ENCODE measurements at regions not wholly inside any gene's neighbourhood (a gene's known extent, or its start where the extent isn't known, plus 50 kb on each side); places are given as distances from the start of the nearest gene placed in this dataset.

DNA sequence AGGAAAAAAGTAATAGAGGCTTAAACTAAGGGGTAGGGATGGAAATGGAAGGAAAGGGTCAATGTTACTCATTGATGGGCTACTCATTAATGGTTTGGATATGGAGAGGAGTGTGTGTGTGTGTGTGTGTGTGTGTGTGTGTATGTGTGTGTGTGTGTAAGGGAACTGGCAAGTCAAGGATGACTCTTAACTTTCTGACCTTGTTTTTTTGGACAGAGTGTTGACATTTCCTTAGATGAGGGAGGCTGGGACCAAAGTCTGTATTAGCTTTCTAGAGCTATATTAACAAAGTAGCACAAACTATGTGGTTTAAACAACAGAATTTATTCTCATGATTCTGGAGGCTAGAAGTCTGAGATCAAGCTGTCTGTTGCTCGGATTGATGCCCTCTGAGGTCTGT is 202.7 kb downstream of the GBA3 start:
- DNase-seq: no peak
- 83 to 84% methylated on average over 1 of the region's 1 CpG for WGBS, 2 donors
- TF ChIP-seq, protein P1, sequence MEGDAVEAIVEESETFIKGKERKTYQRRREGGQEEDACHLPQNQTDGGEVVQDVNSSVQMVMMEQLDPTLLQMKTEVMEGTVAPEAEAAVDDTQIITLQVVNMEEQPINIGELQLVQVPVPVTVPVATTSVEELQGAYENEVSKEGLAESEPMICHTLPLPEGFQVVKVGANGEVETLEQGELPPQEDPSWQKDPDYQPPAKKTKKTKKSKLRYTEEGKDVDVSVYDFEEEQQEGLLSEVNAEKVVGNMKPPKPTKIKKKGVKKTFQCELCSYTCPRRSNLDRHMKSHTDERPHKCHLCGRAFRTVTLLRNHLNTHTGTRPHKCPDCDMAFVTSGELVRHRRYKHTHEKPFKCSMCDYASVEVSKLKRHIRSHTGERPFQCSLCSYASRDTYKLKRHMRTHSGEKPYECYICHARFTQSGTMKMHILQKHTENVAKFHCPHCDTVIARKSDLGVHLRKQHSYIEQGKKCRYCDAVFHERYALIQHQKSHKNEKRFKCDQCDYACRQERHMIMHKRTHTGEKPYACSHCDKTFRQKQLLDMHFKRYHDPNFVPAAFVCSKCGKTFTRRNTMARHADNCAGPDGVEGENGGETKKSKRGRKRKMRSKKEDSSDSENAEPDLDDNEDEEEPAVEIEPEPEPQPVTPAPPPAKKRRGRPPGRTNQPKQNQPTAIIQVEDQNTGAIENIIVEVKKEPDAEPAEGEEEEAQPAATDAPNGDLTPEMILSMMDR (IDR thresholded peaks at IDR 0.05): no peak
- TF ChIP-seq EP300 (IDR thresholded peaks at IDR 0.05) (no peak), POLR2AphosphoS5 (IDR thresholded peaks at IDR 0.05) (no peak), POLR2A (IDR thresholded peaks at IDR 0.05) (no peak)
- no peaks in the 10 kb centered on the region for H3K9me3 ChIP-seq
- intact Hi-C loops (cut with DNase I): no loop called here
- no peaks in the 10 kb centered on the region for H3K36me3 ChIP-seq
- no peak overlapping the region for H3K27ac ChIP-seq
- no peak overlapping the region for H3K4me3 ChIP-seq
- H3K27me3 ChIP-seq: no peaks in the 10 kb centered on the region
- H3K4me1 ChIP-seq: no peaks in the 10 kb centered on the region

DNA sequence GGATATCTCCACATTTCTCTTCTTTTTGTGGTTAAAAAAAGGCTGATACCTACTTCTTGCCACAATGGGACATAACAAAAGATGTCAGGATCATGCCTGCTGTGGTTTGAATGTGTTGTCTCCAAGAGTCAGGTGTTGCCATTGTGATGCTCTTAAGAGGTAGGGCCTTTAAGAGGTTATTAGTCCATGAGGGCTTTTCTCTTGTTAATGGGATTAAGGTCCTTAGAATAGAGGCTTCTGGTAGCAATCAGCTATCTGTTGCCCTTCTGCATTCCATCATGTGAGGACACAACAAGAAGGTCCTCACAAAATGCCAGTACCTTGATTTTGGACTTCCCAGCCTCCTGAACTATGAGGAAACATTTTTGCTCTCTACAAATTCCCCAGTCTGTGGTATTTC is 191.4 kb downstream of the GBA3 start:
- TF ChIP-seq POLR2A (IDR thresholded peaks at IDR 0.05) (no peak), POLR2AphosphoS5 (IDR thresholded peaks at IDR 0.05) (no peak), EP300 (IDR thresholded peaks at IDR 0.05) (no peak)
- TF ChIP-seq, protein P1 (IDR thresholded peaks at IDR 0.05): no peak
- no peaks in the 10 kb centered on the region for H3K27me3 ChIP-seq
- H3K36me3 ChIP-seq: no peaks in the 10 kb centered on the region
- H3K27ac ChIP-seq: no peak overlapping the region
- no peaks in the 10 kb centered on the region for H3K9me3 ChIP-seq
- DNase-seq: no peak
- no peak overlapping the region for H3K4me3 ChIP-seq
- intact Hi-C loops (cut with DNase I): no loop called here
- no peaks in the 10 kb centered on the region for H3K4me1 ChIP-seq

DNA sequence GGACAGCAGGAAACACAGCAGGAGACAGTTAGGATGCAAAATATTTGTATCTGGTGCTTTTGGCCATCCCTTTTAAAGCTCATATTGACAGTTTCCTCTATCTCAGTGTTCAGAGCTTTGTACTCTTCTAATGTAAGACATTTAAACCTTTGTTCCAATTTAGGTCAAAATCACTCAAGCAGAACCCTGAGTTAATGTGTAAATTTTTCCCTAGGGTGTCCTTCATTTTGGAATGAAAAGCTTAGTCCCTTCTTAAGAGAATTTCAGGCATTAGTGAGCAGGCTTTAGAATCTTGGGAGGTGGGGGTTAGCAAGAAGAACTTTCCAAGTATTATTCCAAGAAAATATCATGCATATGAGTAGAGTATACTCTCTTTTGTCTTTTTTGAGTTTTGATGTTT is 188.7 kb downstream of the GBA3 start:
- DNase-seq: no peak
- H3K4me1 ChIP-seq: no peaks in the 10 kb centered on the region
- H3K9me3 ChIP-seq: peaks cover 0 to 3% (median 0%) of the 10 kb centered on the region in 4 donors
- H3K36me3 ChIP-seq: no peaks in the 10 kb centered on the region
- no peaks in the 10 kb centered on the region for H3K27me3 ChIP-seq
- intact Hi-C loops (cut with DNase I): no loop called here
- TF ChIP-seq POLR2AphosphoS5 (IDR thresholded peaks at IDR 0.05): no peak
- TF ChIP-seq EP300 (IDR thresholded peaks at IDR 0.05): no peak
- H3K27ac ChIP-seq: no peak overlapping the region
- H3K4me3 ChIP-seq: no peak overlapping the region

DNA sequence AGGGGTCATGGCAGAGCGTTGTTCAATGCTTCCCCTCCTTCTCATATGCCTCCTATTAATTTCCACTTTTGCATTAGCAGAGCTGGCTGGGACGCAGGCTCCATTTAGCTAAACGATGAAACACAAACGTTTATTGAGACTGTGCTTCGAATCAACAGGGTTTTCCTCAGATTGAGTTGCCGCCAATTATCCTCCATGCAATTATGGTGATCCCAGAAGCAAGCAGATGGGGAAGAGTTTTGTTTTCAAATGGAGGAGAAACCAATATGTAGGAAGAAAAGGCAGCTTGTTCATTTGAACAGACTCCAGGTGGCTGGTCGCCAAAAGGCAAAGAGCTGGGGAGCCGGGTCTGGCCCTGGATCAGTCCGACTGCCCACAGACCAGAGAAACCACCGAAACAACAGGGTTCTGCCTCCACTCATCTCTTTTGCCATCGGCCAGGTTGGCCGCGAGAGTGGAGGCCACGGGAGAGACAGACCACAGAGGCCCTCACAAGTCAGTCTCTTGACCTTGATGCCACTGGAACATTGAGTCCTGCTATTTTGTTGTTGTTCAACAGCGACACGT is 184.8 kb downstream of the GBA3 start:
- Histone ChIP-seq H3K4me3 (no peak overlapping the region), H3K4me1 (no peaks in the 10 kb centered on the region), H3K27me3 (no peaks in the 10 kb centered on the region), H3K27ac (no peak overlapping the region), H3K9me3 (peaks cover 0 to 3% (median 0%) of the 10 kb centered on the region in 4 donors), H3K36me3 (no peaks in the 10 kb centered on the region)
- intact Hi-C loops (cut with DNase I): no loop called here
- WGBS, 2 donors: 89 to 91% methylated on average over 16 of the region's 16 CpGs
- TF ChIP-seq EP300 (IDR thresholded peaks at IDR 0.05): no peak
- TF ChIP-seq POLR2AphosphoS5 (IDR thresholded peaks at IDR 0.05): no peak
- TF ChIP-seq POLR2A (IDR thresholded peaks at IDR 0.05): no peak
- TF ChIP-seq, protein P1 (IDR thresholded peaks at IDR 0.05): no peak
- no peak for DNase-seq

DNA sequence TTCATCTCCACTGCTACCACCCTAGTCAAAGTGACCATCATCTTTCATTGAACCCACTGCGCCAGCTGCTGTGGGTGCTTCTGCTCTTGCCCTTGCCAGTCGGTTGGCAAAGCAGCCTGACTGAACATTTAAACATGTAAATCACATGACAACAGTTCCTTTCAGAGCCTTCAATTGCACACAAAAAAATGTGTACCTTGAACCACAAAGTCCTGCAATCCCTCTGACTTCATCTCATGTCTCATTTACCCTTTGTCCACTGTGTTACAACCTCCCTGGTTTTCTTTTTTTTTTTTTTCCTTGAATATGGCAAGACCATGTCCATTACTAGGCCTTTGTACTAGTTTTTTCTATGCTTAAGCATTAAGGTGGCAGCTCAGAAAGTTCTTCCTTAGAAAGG is 183.5 kb downstream of the GBA3 start:
- no peaks in the 10 kb centered on the region for H3K27me3 ChIP-seq
- H3K9me3 ChIP-seq: peaks cover 0 to 3% (median 0%) of the 10 kb centered on the region in 4 donors
- no peak for TF ChIP-seq POLR2A (IDR thresholded peaks at IDR 0.05)
- TF ChIP-seq, protein P1 (IDR thresholded peaks at IDR 0.05): no peak
- TF ChIP-seq POLR2AphosphoS5 (IDR thresholded peaks at IDR 0.05): no peak
- TF ChIP-seq EP300 (IDR thresholded peaks at IDR 0.05): no peak
- no peak overlapping the region for H3K4me3 ChIP-seq
- DNase-seq: no peak
- intact Hi-C loops (cut with DNase I): no loop called here
- no peaks in the 10 kb centered on the region for H3K36me3 ChIP-seq
- WGBS, 2 donors: 62 to 87% methylated on average over 2 of the region's 2 CpGs
- H3K4me1 ChIP-seq: no peaks in the 10 kb centered on the region
- no peak overlapping the region for H3K27ac ChIP-seq
